ENCODE measurements at regions not wholly inside any gene's neighbourhood (a gene's known extent, or its start where the extent isn't known, plus 50 kb on each side); places are given as distances from the start of the nearest gene placed in this dataset.

GRCh38 chr2:224325941-224326340 lies 76.0 kb downstream of the FAM124B start:
- Histone ChIP-seq H3F3A (ENCODE audit: low read depth) (no peaks in the 10 kb centered on the region), H4K20me1 (ENCODE audit: insufficient read depth, low read length, poor library complexity, severe bottlenecking) (no peaks in the 10 kb centered on the region), H3K4me2 (ENCODE audit: low read depth, low read length, poor library complexity, severe bottlenecking) (no peak overlapping the region), H3K4me3 (ENCODE audit: low read length, poor library complexity, severe bottlenecking) (no peak overlapping the region), H2AFZ (ENCODE audit: low read length) (no peak overlapping the region), H3K9me3 (ENCODE audit: insufficient read depth, low read depth, low read length) (no peaks in the 10 kb centered on the region), H3K27me3 (ENCODE audit: insufficient read depth, low read length, poor library complexity, severe bottlenecking) (no peaks in the 10 kb centered on the region), H3K4me1 (ENCODE audit: insufficient read depth, low read length, poor library complexity, severe bottlenecking) (no peaks in the 10 kb centered on the region), H3K79me2 (ENCODE audit: insufficient read depth, low read length) (no peaks in the 10 kb centered on the region), H3K9me2 (replicated peaks; ENCODE audit: low read depth, low read length) (no peaks in the 10 kb centered on the region), H3K36me3 (ENCODE audit: insufficient read depth, low read length) (no peaks in the 10 kb centered on the region), H3K9ac (ENCODE audit: low read depth, low read length, poor library complexity, severe bottlenecking) (no peak overlapping the region)
- TF ChIP-seq, protein P1, sequence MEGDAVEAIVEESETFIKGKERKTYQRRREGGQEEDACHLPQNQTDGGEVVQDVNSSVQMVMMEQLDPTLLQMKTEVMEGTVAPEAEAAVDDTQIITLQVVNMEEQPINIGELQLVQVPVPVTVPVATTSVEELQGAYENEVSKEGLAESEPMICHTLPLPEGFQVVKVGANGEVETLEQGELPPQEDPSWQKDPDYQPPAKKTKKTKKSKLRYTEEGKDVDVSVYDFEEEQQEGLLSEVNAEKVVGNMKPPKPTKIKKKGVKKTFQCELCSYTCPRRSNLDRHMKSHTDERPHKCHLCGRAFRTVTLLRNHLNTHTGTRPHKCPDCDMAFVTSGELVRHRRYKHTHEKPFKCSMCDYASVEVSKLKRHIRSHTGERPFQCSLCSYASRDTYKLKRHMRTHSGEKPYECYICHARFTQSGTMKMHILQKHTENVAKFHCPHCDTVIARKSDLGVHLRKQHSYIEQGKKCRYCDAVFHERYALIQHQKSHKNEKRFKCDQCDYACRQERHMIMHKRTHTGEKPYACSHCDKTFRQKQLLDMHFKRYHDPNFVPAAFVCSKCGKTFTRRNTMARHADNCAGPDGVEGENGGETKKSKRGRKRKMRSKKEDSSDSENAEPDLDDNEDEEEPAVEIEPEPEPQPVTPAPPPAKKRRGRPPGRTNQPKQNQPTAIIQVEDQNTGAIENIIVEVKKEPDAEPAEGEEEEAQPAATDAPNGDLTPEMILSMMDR (conservative IDR thresholded peaks at IDR 0.05; ENCODE audit: low read length), result no peak
- TF ChIP-seq EZH2phosphoT487 (IDR thresholded peaks at IDR 0.05; ENCODE audit: borderline replicate concordance), result no peak

GRCh38 chr2:224324604-224325003 lies 77.3 kb downstream of the FAM124B start:
- Histone ChIP-seq H3K79me2 (ENCODE audit: insufficient read depth, low read length) (no peaks in the 10 kb centered on the region), H3K9me3 (ENCODE audit: insufficient read depth, low read depth, low read length) (no peaks in the 10 kb centered on the region), H3K27me3 (ENCODE audit: insufficient read depth, low read length, poor library complexity, severe bottlenecking) (no peaks in the 10 kb centered on the region), H3K36me3 (ENCODE audit: insufficient read depth, low read length) (no peaks in the 10 kb centered on the region), H3F3A (ENCODE audit: low read depth) (no peaks in the 10 kb centered on the region), H3K9me2 (replicated peaks; ENCODE audit: low read depth, low read length) (no peaks in the 10 kb centered on the region), H3K4me3 (ENCODE audit: low read length, poor library complexity, severe bottlenecking) (no peak overlapping the region), H4K20me1 (ENCODE audit: insufficient read depth, low read length, poor library complexity, severe bottlenecking) (no peaks in the 10 kb centered on the region), H3K4me1 (ENCODE audit: insufficient read depth, low read length, poor library complexity, severe bottlenecking) (no peaks in the 10 kb centered on the region), H3K4me2 (ENCODE audit: low read depth, low read length, poor library complexity, severe bottlenecking) (no peak overlapping the region), H3K9ac (ENCODE audit: low read depth, low read length, poor library complexity, severe bottlenecking) (no peak overlapping the region), H2AFZ (ENCODE audit: low read length) (no peak overlapping the region)
- TF ChIP-seq, protein P1 (conservative IDR thresholded peaks at IDR 0.05; ENCODE audit: low read length), result no peak
- no peak for TF ChIP-seq EZH2phosphoT487 (IDR thresholded peaks at IDR 0.05; ENCODE audit: borderline replicate concordance)

DNA sequence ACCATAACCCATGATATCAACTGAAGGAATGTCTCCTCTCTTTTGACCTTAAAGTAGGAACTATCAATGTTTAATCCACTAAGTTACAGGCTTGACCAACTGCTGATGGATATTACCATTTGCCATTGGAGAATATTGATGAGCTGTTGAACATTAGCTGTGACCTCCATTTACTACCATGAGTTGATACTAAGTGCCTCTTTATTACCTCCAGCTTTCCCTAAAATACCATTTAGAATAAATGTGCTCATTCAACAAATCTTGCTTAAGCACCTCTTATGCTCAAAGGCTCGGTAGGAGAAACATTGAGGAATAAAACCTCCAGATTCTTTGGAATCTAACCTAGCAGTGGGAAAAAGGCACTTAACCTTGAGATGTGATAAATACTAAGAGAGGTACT lies 81.2 kb downstream of the FAM124B start:
- TF ChIP-seq, protein P1 (conservative IDR thresholded peaks at IDR 0.05; ENCODE audit: low read length), result no peak
- TF ChIP-seq EZH2phosphoT487 (IDR thresholded peaks at IDR 0.05; ENCODE audit: borderline replicate concordance), result no peak
- no peaks in the 10 kb centered on the region for H3K36me3 ChIP-seq (ENCODE audit: insufficient read depth, low read length)
- H3F3A ChIP-seq (ENCODE audit: low read depth), result no peaks in the 10 kb centered on the region
- H3K9me2 ChIP-seq (replicated peaks; ENCODE audit: low read depth, low read length), result no peaks in the 10 kb centered on the region
- H3K4me2 ChIP-seq (ENCODE audit: low read depth, low read length, poor library complexity, severe bottlenecking), result no peak overlapping the region
- no peak overlapping the region for H3K9ac ChIP-seq (ENCODE audit: low read depth, low read length, poor library complexity, severe bottlenecking)
- H3K4me3 ChIP-seq (ENCODE audit: low read length, poor library complexity, severe bottlenecking), result no peak overlapping the region
- H3K27me3 ChIP-seq (ENCODE audit: insufficient read depth, low read length, poor library complexity, severe bottlenecking), result no peaks in the 10 kb centered on the region
- H3K4me1 ChIP-seq (ENCODE audit: insufficient read depth, low read length, poor library complexity, severe bottlenecking), result no peaks in the 10 kb centered on the region
- H2AFZ ChIP-seq (ENCODE audit: low read length), result no peak overlapping the region
- H3K79me2 ChIP-seq (ENCODE audit: insufficient read depth, low read length), result no peaks in the 10 kb centered on the region
- no peaks in the 10 kb centered on the region for H4K20me1 ChIP-seq (ENCODE audit: insufficient read depth, low read length, poor library complexity, severe bottlenecking)
- H3K9me3 ChIP-seq (ENCODE audit: insufficient read depth, low read depth, low read length), result no peaks in the 10 kb centered on the region
